Skeletal muscle tissue (tissue), 4 donors: ENCODE measurements at regions not wholly inside any gene's neighbourhood (a gene's known extent, or its start where the extent isn't known, plus 50 kb on each side); places are given as distances from the start of the nearest gene placed in this dataset. TPM values are rescaled to one million over a fixed set of nuclear protein-coding genes. Genes with fewer than 3 reads are reported as not detected.
"Not testable (repeated sequence)": the region's sequence is repeated elsewhere in the genome, so short reads cannot be mapped to it uniquely, and the experiment has no call there.

Source experiments
- H3K27ac ChIP-seq: one replicate; pipeline ENCODE4 v1.7.0; 2013; ENCODE audit warnings: mild to moderate bottlenecking, low read depth, low read length, inconsistent platforms
- H3K27me3 ChIP-seq, 3 donors: one replicate each; pipeline ENCODE4 v1.7.0; 2013; ENCODE audit warnings: low read length in 3 of 3; ENCODE audit not compliant: control insufficient read depth in 3 of 3, insufficient read depth in 3 of 3
- H3K36me3 ChIP-seq, 3 donors: one replicate each; pipeline ENCODE4 v1.7.0; 2013; ENCODE audit warnings: low read length in 3 of 3; ENCODE audit not compliant: control insufficient read depth in 3 of 3, insufficient read depth in 3 of 3
- H3K4me1 ChIP-seq, 3 donors: one replicate each; pipeline ENCODE4 v1.7.0; 2013; ENCODE audit warnings: low read length in 3 of 3, mild to moderate bottlenecking in 3 of 3; ENCODE audit not compliant: control insufficient read depth in 3 of 3, insufficient read depth in 3 of 3
- H3K4me3 ChIP-seq, 3 donors: one replicate each; pipeline ENCODE4 v1.7.0; 2013; ENCODE audit warnings: low read length in 3 of 3
- H3K9ac ChIP-seq, 3 donors: one replicate each; pipeline ENCODE4 v1.7.0; 2013; ENCODE audit warnings: low read length in 3 of 3, mild to moderate bottlenecking in 3 of 3, moderate library complexity in 2 of 3, low read depth in 1 of 3
- H3K9me3 ChIP-seq, 3 donors: one replicate each; pipeline ENCODE4 v1.7.0; 2013; ENCODE audit warnings: low read length in 3 of 3; ENCODE audit not compliant: control insufficient read depth in 3 of 3
- small RNA-seq: library from RNA; depleted of rRNA; stranded (forward); fragments of <200 nt; gene quantifications from one replicate; pipeline ENCODE3, GENCODE V24; 2014
- donor health status: Osteomylitis.

DNA sequence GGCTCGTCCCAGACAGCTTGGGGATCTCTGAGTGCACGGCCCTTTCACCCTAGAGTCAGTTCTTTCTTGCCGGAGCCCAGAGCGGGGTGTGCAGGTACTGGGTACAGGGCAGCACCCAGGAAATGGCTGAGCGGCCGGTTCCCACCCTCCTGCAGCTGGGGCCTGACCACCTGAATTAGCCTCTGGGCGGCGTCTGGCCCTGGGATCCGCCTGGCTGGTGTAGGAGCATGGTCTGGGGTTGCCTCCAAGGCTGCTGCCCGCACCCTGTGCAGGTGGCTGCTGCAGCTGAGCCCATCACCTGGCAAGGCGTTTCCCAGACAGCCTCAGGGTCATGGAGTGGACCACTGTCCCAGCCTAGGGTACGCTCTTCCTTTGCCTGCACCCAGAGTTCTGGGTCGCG lies 583.7 kb downstream of the TUBA3C start:
- not testable (repeated sequence) for H3K4me3 ChIP-seq, H3K27me3 ChIP-seq, H3K9me3 ChIP-seq, H3K27ac ChIP-seq, H3K4me1 ChIP-seq, H3K9ac ChIP-seq, H3K36me3 ChIP-seq

DNA sequence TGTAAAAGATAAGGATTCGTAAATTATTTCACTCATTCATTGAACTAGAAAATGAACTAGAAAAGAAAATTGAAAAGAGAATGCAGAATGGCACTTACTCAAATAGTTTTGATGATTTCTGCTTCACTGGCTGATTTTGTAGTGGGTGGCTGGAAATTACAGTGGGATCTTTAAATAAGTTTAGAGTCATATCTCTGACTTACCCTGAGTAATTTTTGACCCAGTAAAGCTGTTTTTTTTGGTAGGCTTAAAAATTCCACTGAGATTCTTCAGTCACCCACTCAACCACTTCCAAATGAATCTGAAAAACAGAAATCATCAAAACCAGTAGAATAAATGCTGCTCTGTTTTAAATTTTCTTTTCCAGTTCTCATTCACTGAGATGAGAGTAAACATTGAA lies 604.5 kb downstream of the TUBA3C start:
- not testable (repeated sequence) for H3K27me3 ChIP-seq, H3K9ac ChIP-seq, H3K9me3 ChIP-seq, H3K27ac ChIP-seq, H3K36me3 ChIP-seq, H3K4me3 ChIP-seq, H3K4me1 ChIP-seq

DNA sequence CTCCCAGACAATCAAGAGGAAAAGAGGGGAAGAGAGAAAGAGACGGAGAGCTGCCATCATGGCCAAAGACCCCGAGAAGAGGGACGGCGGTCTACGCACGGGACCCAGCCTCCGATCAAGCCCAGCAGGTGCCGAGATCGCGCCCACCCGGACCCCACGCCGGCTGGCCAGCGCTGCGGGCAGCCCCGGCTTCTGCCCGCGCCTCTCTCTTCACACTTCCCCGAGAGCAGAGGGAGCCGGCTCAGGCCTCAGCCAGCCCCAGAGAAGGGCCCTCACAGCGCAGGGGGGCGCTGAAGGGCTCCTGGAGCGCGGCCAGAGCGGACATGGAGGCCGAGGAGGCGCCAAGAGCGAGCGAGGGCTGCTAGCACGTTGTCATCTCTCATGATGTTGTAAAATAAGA lies 613.7 kb downstream of the TUBA3C start:
- H3K9ac ChIP-seq, H3K36me3 ChIP-seq, H3K27ac ChIP-seq, H3K9me3 ChIP-seq, H3K4me3 ChIP-seq, H3K27me3 ChIP-seq, H3K4me1 ChIP-seq: not testable (repeated sequence)

Small RNAs in the stretch of these regions (small RNA-seq; reads per million reads assigned to genes)
- gene LINC00328-2P = not detected
- not detected for gene RNA5SP24
- not detected for gene RNU6-55P
- not detected for gene RNU6-76P
